Effector CD8-positive, alpha-beta T cell (primary cell): ENCODE measurements at regions not wholly inside any gene's neighbourhood (a gene's known extent, or its start where the extent isn't known, plus 50 kb on each side); places are given as distances from the start of the nearest gene placed in this dataset.

Experiments
- DNase-seq: peaks from one replicate; lab custom pipeline; 2025; lab: John Stamatoyannopoulos, UW

DNA sequence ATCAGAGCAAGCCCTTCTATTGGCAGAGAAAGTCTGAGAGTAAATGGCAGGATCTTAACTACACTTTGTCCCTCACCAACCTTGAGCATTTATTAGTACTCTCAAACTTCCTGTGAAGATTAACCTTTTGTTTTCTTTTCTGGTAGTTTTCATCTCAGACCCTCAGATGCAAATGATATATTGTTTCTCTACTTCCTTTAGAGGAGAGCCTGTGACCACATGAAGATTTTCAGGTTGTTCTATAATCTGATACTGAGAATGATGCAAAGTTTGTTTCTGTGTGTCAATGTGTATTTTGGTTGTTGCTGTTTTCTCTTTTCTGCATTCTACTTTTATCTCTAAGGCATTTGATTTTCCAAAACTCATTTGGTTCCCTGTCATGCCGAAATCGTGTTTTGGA, 165.8 kb upstream of the CYSLTR1 start:
- no peak for DNase-seq

DNA sequence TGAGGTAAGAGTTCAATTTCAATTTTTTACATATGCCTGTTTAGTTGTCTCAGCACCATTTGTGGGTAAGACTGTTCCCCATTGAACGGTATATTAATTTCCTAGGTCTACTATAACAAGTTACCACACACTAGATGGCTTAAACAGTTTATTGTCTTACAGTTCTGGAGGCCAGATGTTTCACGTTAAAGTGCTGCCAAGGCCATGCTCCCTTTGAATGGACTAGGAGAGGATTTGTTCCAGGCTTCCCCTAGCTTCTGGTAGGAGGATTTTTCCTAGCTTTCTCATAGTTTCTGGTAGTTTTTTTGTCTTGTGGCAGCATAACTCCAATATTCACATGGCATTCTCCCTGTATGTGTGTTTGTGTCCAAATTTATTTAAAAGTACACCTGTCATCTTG, 149.3 kb upstream of the CYSLTR1 start:
- DNase-seq = no peak

DNA sequence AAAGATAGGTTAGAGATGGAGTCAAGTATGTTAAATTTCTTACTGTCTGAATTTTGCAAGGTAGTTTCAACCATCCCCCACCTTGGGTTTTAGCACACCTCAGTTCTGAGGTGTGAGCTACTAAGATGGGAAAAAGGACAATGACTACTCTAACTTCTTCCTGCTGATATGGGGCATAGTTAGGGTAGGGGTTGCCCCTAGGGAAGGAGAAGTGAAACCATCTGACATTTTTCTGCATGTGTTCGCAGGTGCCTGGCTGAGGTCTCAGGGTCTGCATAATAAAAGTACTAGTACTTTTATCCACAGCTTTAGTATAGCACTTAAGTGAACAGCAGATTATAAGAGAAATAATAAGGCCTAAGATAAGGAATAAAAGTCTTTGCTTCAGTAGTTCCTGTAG, 129.5 kb upstream of the CYSLTR1 start:
- DNase-seq = no peak

DNA sequence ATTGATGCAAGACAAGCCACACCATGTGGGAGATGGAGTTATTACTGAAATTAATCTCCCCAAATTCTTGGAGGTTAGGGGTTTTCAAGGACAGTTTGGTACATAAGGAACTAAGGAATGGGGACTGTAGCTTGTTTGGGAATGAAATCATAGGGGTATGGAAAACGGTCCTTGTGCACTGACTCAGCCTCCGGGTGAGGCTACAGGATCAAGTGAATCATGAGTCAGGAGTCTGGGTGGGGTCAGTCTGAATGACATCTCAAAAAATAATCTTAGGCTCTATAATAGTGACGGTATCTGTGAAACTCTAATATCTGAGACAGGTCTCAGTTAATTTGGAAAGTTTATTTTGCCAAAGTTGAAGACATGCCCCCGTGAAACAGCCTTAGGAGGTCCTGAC, 128.5 kb upstream of the CYSLTR1 start:
- DNase-seq = no peak

DNA sequence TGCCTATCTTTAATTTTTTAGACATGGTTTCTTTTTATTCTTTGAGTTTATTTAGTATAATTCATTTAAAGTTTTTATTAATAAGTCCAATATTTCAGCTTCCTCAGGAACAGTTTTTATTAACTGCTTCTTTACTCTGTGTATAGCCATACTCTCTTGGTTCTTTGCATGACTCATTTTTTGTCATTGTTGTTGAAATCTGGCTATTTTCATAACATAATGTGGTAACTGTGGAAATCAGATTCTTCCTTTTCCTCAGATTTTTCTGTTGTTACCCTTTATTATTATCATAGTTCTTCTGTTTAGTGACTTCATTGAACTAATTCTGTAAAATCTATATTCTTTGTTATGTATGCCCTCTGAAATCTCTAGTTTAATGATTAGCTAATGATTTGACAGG, 124.9 kb upstream of the CYSLTR1 start:
- no peak for DNase-seq

DNA sequence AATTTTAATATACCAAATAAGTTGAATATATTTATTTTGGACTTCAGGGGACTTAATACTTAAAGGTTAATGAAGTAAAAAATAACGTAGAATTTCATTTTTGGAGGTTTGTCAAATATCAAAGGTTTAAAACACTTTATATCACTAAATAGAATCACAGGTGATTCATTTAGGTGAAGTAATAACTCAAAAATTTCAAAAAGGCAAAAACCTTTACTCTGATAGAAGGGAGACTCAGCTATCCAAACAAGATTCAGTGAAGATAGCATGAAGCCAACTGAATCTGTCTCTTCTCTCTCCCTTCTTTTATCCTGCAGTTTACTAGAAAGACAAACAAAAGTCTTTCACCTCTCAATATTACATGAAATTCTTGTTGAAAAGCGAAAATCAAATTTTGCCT, 110.2 kb upstream of the CYSLTR1 start:
- no peak for DNase-seq

DNA sequence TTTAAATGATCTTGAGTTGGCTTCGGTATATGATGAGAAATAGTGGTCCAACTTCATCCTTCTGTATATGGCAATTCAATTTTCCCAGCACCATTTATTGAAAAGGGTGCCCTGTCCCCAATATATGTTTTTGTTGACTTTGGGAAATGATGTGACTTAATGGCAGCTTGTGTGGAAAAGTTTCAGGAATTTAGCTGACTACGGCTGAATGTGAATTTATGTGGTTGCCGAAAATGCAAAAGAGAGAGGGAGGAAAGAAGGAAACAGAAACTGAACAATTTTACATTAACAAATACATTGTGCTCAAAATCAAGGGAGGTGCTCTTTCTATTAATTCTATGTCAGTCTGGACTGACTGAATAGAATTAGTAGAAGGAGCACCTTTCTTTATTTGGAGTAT, 101.8 kb upstream of the CYSLTR1 start:
- DNase-seq = no peak

DNA sequence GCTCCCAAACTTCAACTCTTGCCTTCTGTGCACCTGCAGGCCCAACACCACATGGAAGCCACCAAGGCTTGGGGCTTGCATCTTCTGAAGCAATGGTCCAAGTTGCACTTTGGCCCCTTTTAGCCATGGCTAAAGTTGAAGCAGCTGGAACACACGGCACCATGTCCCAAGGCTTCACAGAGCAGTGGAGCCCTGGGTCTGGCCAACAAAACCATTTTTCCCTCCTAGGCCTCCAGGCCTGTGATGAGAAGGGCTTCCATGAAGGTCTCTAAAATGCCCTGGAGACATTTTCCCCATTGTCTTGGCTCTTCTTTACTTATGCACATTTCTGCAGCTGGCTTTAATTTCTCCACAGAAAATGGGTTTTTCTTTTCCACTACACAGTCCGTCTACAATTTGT, 61.3 kb upstream of the CYSLTR1 start:
- DNase-seq = no peak

DNA sequence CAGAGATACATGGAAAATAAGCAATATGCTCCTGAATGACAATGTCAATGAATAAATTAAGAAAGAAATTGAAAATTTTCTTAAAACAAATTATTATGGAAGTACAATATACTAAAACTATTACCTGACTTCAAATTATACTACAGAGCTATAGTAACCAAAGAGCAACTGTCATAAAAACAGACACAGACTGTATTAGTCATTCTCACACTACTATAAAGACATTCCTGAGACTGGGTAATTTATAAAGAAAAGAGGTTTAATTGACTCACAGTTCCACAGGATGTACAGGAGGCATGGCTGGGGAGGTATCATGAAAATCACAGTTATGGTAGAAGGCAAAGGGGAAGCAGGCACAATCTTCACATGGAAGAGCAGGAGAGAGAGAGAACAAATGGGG, 60.0 kb upstream of the CYSLTR1 start:
- DNase-seq = no peak

DNA sequence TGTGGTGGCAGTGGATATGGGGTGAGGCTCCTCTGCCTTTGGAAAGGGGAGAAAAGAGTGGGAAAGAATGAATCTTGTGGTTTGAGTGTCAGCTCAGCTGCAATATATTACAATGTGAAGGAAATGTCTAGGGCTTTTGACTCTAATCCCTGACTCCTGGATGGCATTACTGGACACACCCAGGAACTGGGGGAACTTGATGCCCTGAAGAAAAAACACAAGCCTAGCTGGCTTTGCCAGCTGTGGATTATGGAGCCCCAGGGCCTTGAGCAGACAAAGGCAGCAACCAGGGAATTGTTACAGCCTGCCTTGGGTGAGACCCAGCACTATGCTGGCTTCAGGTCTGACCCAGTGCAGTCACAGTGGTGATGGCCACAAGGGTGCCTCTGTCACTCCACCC, 57.1 kb upstream of the CYSLTR1 start:
- no peak for DNase-seq

DNA sequence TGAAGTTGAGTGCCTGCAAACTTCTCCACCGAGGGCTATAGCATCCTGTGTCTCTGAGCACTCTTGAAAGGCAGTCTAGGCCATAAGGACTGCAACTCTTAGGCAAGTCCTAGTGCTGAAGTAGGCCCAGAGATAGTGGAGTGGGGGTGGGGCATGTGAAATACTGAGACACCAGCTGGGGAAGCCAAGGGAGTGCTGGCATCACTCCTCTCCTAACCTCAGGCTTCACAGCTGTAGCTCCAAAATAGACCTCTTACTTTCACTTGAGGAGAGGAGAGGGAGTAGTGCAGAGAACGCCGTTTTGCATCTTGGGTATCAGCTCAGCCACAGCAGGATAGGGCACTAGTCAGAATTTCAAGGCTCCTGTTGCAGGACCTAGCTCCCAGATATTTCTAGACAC, 56.2 kb upstream of the CYSLTR1 start:
- no peak for DNase-seq

DNA sequence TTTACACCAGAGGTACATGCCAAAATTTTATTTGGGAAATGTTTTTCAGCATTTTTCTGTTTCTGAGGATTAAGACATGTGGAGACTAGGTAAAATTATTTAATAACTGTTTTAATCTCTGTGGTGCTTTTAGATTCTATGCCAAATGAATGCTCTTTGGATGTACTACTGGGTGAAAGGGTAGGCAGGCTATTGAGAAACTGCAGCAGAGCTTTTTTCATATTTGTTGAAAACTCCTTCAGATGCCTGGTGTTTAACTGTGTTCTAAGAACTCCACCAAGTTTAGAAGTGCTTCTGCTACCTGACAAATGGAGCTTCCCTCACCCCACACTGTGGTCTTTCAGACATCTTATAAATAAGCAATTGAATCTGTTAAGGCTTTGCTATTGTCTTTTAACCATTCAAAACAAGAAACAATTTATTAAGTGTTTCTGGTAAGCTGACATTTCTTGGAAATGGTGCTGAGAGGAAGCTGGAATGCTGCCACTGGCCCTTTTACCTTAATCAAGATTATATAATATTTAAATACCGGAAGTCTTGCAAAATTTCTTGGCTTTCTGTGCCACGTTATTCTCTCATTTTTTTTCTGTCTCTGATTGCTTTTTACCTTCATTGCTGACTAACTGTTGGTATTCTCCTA, 51.2 kb upstream of the CYSLTR1 start:
- no peak for DNase-seq
